ENCODE measurements at regions not wholly inside any gene's neighbourhood (a gene's known extent, or its start where the extent isn't known, plus 50 kb on each side); places are given as distances from the start of the nearest gene placed in this dataset.

- DNase-seq = no peak
- H3K4me2 ChIP-seq (ENCODE audit: low read depth, low read length) = no peak overlapping the region
- no peaks in the 10 kb centered on the region for H3K9me3 ChIP-seq (replicated peaks; ENCODE audit: insufficient read depth, low read length)
- H3K36me3 ChIP-seq (replicated peaks; ENCODE audit: insufficient read depth, low read length) = no peaks in the 10 kb centered on the region
- H3K4me1 ChIP-seq (ENCODE audit: low read length) = no peaks in the 10 kb centered on the region
- no peaks in the 10 kb centered on the region for H3K9me2 ChIP-seq (replicated peaks; ENCODE audit: insufficient read depth, low read length)
- no peaks in the 10 kb centered on the region for H4K20me1 ChIP-seq (ENCODE audit: insufficient read depth, low read length)
- no peaks in the 10 kb centered on the region for H3K79me2 ChIP-seq (ENCODE audit: low read length)
- H3K27ac ChIP-seq (ENCODE audit: low read length) = no peak overlapping the region
- H2AFZ ChIP-seq (ENCODE audit: low read length) = no peak overlapping the region
- H3K9ac ChIP-seq (ENCODE audit: low read length) = no peak overlapping the region
- TF ChIP-seq EZH2phosphoT487 (IDR thresholded peaks at IDR 0.05; ENCODE audit: low read length) (no peak), EZH2 (optimal IDR thresholded peaks at IDR 0.05; ENCODE audit: low read depth, low read length) (no peak), CTCF (IDR thresholded peaks at IDR 0.05; ENCODE audit: low read length) (no peak)
- no peaks in the 10 kb centered on the region for H3K27me3 ChIP-seq (replicated peaks; ENCODE audit: insufficient read depth, low read length)
- H3K4me3 ChIP-seq (ENCODE audit: low read length) = no peak overlapping the region
- H3F3A ChIP-seq (ENCODE audit: insufficient read depth, low read length) = no peaks in the 10 kb centered on the region
Observed at GRCh38 chr13:59330764-59331163, 833.0 kb downstream of the DIAPH3 start.

GRCh38 chr13:59332966-59333365, 830.8 kb downstream of the DIAPH3 start:
- no peak overlapping the region for H3K27ac ChIP-seq (ENCODE audit: low read length)
- no peak overlapping the region for H3K4me3 ChIP-seq (ENCODE audit: low read length)
- H3K9me3 ChIP-seq (replicated peaks; ENCODE audit: insufficient read depth, low read length) = no peaks in the 10 kb centered on the region
- H4K20me1 ChIP-seq (ENCODE audit: insufficient read depth, low read length) = no peaks in the 10 kb centered on the region
- DNase-seq = no peak
- H3K36me3 ChIP-seq (replicated peaks; ENCODE audit: insufficient read depth, low read length) = no peaks in the 10 kb centered on the region
- no peaks in the 10 kb centered on the region for H3K4me1 ChIP-seq (ENCODE audit: low read length)
- H2AFZ ChIP-seq (ENCODE audit: low read length) = no peak overlapping the region
- H3K27me3 ChIP-seq (replicated peaks; ENCODE audit: insufficient read depth, low read length) = no peaks in the 10 kb centered on the region
- H3K9ac ChIP-seq (ENCODE audit: low read length) = no peak overlapping the region
- H3K4me2 ChIP-seq (ENCODE audit: low read depth, low read length) = no peak overlapping the region
- TF ChIP-seq CTCF (IDR thresholded peaks at IDR 0.05; ENCODE audit: low read length) (no peak), EZH2 (optimal IDR thresholded peaks at IDR 0.05; ENCODE audit: low read depth, low read length) (no peak), EZH2phosphoT487 (IDR thresholded peaks at IDR 0.05; ENCODE audit: low read length) (no peak)
- H3K79me2 ChIP-seq (ENCODE audit: low read length) = no peaks in the 10 kb centered on the region
- H3F3A ChIP-seq (ENCODE audit: insufficient read depth, low read length) = no peaks in the 10 kb centered on the region
- no peaks in the 10 kb centered on the region for H3K9me2 ChIP-seq (replicated peaks; ENCODE audit: insufficient read depth, low read length)

GRCh38 chr13:59337070-59337469, 826.7 kb downstream of the DIAPH3 start:
- Histone ChIP-seq H3K9me2 (replicated peaks; ENCODE audit: insufficient read depth, low read length) (no peaks in the 10 kb centered on the region), H3K27ac (ENCODE audit: low read length) (no peak overlapping the region), H3F3A (ENCODE audit: insufficient read depth, low read length) (no peaks in the 10 kb centered on the region), H3K36me3 (replicated peaks; ENCODE audit: insufficient read depth, low read length) (no peaks in the 10 kb centered on the region), H3K4me1 (ENCODE audit: low read length) (no peaks in the 10 kb centered on the region), H3K27me3 (replicated peaks; ENCODE audit: insufficient read depth, low read length) (no peaks in the 10 kb centered on the region), H3K4me2 (ENCODE audit: low read depth, low read length) (no peak overlapping the region), H3K9me3 (replicated peaks; ENCODE audit: insufficient read depth, low read length) (no peaks in the 10 kb centered on the region), H3K79me2 (ENCODE audit: low read length) (no peaks in the 10 kb centered on the region), H3K9ac (ENCODE audit: low read length) (no peak overlapping the region), H2AFZ (ENCODE audit: low read length) (no peak overlapping the region), H4K20me1 (ENCODE audit: insufficient read depth, low read length) (no peaks in the 10 kb centered on the region), H3K4me3 (ENCODE audit: low read length) (no peak overlapping the region)
- TF ChIP-seq EZH2 (optimal IDR thresholded peaks at IDR 0.05; ENCODE audit: low read depth, low read length) (no peak), EZH2phosphoT487 (IDR thresholded peaks at IDR 0.05; ENCODE audit: low read length) (no peak), CTCF (IDR thresholded peaks at IDR 0.05; ENCODE audit: low read length) (no peak)
- no peak for DNase-seq
